GM21423 (cell line): ENCODE measurements at regions not wholly inside any gene's neighbourhood (a gene's known extent, or its start where the extent isn't known, plus 50 kb on each side); places are given as distances from the start of the nearest gene placed in this dataset.

Experiments used
- ATAC-seq: cut with Tn5 transposase; IDR thresholded peaks from one replicate; pipeline ENCODE4 v1.9.1; 2021; ENCODE audit warnings: mild to moderate bottlenecking, moderate library complexity; ENCODE audit not compliant: unreplicated experiment

DNA sequence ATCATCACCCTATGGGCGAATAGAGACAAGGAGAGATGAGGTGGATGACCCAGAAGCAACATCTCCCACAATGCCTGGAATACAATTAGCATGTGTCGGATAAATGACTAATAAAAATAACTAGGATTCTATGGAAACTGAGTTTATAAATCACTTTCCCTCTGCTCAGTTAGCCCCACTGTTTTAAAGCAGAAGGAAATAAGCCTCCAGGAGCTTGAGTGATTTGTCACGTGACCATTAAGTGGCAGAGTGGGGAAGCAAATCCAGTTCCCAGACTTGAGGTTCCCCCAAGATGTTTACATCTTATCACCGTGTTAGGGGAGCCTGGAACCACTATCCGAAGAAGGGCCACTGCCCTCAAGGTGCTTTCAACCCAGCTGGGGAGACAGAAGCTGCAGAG lies 136.5 kb upstream of the CCND2 start:
- ATAC-seq, result no peak

DNA sequence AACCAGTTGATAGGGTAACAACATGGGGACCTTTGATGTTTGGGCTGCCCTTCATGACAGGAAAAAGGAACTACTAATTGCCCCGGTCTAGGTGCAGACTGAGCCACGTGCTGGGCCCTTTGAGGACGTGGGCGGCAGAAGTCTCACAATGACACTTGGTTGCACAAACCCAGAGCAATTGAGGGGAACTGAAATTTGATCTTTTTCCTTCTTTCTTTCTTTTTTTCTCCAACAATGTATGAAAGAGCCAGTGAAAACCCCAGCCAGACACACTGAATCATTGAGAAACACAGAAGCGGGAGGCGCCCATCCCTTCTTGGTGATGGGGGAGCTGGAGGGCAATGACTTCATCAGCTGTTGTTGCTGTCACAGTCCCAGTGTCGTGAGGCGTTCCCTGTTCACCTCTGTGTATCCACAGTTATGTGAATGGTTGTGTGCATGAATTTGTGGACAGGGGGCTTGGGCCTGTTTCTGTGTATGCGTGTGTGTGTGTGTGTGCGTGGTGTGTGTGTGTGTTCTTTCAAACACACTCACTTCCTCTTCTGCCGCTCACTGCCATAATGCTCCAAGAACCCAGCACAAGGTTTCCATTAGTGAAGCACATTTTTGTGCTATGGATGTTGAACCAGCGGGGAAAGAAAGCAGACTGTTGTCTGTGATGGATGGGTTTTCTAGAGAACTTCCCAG lies 137.5 kb upstream of the CCND2 start:
- peak; percentile 65 for ATAC-seq

DNA sequence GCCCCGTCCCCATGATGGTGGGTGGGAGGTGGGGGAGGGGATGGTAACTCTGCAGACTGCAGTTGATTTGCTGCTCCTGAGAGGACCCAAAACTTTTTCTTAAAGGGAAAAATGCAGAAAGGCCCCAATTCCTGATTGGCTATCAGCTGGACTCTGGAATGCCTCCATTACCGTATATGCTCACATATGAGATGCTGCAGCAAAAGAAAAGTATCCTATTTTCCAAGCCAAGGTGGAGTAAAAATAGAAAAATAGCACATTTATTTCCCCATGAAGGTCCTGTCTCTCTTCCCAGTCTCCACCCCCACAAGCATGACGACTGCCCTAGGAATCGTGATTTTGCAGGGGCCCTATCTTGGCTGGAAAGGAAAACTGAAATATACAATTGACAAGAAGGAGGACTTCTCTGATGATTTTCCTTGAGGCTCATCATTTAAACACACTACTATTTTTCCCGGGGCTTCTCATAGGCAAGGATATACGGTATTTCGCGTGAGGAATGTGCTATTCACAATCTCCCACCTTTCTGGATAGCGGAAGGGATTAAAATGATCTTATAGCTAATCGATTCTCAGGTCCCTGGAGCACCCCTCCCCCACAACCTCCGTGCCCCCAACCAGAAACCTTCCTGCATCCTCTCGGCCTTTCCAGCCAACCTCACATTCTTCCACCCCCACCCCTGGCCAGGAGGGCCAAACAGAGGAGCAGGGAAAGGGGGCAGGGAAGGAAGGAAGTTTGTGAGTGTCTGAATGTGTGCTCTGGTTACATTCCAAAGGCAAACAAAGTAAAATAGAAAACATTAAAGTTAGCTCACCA lies 138.9 kb upstream of the CCND2 start:
- ATAC-seq, result no peak

DNA sequence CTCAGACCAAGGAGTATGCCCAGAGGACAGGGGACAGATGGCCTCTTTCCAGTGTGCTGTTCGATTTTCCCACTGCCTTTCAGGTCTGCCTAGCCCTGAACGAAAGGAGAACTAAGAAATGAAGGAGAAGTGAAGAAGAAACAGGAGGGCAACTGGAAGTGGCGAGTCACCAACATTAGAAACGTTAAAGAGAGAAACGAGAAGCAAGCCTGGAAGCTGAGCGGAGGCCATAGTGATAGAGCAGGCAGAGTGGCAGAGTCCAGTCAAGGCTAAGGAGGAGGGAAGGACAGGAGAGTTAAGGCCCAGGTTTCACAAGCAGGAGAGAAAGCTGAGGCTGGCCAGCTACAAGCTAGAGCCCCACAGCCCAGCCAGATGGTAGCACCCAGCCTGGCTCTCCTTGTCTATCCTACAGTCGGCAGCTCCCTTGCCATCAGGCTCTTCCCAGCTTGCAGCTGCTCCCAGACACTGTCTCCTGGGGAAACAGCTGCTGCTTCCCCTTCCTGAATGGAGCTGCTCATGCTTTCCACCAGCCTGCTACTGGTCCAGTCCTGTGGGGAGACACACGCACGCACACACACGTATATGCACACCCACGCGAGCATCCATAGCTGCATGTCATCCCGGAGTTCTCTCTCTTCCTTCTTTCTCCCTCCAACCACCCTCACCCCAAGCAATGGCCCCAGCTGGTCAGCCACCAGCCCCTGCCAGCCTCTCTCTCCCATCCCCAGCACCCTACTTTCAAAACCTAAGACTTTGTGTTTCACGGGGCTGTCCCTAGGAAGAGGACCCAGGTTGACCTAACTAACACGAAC lies 139.7 kb upstream of the CCND2 start:
- ATAC-seq, result no peak

DNA sequence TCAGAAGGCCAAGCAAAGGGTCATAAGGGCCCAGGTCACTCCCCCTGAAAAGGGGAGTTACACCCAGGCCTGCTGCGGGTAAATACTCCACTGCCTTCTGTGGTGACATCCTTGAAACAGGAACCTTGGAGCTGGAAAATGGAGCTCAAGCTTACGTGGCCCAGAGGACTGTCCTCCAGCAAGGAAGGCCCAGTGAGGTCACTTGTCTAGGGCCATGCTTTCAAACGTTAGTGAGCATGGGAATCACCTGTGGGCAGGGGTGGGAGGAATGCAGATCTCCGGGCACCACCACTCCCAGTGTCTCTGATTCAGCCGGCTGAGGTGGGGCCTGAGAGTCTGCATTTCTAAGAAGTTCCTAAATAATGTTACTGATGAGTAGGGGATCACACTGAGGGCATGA lies 140.5 kb upstream of the CCND2 start:
- ATAC-seq, result no peak

DNA sequence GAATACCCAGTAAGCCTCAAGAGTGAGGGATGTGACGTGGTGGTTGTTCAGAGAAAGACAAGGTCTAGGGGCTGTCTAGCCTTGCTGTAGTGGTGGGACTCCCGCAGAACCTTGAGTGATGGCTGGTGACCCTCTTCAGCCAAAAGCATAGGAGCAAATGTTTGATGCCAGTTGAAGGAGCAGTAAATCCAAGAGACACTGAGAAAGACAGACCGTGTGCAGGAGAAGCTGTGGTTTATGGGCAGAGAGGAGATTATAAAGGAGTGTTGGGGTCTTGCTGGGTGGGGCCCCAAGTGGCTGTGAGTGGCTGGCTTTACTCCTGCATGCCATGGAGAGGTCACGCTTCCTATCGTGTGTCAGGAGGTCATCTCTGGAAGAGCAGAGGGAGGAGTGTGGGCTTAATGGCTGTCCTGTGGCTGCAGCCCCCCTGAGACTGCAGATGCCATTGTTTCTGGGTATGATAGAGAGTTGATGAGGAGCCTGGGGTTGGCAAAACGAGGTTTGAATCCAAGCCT lies 152.0 kb upstream of the CCND2 start:
- no peak for ATAC-seq

DNA sequence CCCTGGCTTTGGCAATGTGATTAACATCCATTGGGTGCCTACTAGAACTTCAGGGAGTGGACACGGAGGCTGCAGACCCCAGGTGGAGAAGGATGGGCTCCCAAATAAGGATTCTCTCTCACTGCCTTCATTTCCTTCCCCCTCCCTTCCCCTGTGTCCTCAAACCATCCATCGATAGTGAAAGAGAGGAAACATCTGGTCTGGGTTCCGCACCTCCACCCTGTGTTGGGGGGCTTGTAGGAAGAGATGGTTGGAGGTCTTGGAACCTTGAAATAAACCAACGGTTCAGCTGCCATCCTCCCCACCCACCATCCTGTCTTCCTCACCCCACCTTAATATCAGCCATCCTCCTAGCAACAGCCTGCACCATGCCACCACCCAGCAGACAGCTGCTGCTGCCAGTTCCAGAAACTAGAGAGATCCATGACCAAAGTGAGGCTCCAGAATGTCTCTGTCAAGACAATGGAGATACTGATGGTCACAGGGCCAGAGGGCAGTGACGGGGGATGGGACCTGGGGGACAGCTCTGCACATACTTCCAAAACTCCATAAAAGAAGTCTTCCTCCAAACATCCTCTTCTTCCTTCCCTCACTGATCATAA lies 153.1 kb upstream of the CCND2 start:
- ATAC-seq, result no peak

DNA sequence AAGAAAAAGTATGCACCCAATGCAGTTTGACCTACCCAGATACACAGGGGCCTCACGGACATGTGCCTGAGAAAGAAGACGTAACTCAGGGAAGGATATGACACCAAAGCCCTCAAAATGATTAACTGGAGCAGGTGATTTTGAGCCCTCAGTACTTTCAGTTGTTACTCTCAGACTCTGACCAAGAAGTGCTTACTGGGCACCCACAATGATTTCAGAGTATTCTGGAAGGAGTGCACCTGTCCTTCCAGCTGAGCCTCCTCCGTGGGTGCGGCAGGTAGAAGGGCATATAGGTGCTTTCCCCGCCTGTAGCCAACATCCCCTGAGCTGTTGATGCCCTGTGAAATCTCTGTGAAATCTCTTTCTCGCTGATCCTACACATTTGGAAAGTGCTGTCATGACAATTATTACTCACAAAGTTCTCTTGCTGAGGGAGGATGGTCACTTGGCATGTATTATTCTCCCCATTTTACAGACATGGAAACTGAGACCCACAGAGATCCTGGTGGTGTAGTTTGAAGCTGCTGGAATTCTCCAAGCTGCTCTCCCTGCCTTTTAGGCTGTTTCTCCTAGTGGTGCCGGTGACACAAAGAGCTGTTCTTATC lies 154.3 kb upstream of the CCND2 start:
- peak; percentile 71 for ATAC-seq

DNA sequence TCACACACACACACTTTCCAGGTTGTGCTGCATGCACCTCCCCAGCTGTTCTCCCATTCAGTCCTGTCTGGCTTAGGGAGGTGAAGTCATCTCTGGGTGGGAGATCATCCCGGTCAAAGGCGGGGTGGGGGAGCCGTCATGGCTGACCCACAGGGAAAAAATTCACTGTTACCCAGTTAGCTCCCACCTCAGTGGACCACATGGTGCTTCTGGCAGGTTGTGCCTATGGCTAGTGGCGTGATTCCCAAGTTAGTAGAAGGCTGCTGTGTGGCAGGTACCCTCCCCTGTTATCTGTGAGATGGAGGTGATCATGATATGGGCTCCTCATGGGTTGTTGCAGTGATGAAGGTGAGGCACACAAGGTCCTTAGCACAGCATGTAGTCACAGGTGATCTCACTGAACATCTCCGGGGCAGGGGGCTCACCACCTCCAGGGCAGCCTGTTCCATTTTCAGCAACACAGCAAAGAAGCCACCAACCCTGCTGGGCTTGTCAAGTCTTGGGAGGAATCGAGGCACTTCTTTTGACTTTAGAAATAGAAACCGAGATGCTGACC lies 154.9 kb upstream of the CCND2 start:
- ATAC-seq, result peak; percentile 6

DNA sequence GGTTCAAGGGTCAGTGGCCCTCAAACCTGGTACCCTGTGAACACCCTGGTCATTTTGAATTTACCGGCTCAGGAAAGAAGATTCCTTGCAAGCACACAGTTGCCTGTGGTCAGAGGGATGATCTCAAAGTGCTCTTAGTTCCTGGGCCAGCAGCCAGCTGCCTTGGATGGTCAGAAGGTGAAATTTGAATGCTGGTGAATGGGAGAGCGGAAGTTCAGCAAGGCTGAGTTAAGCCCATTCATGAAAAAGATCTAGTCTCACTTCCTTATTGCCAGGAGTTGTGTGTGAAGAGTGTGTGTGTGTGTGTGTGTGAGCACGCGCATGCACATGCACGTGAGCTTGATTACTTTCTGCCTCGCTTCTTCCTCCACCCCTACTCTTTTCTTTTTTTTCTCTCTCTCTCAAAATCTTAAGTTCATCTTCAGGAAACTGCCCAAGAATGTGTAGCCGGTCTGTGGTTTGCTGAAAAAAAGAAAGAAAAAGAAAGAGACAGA lies 155.5 kb upstream of the CCND2 start:
- peak; percentile 46 for ATAC-seq

DNA sequence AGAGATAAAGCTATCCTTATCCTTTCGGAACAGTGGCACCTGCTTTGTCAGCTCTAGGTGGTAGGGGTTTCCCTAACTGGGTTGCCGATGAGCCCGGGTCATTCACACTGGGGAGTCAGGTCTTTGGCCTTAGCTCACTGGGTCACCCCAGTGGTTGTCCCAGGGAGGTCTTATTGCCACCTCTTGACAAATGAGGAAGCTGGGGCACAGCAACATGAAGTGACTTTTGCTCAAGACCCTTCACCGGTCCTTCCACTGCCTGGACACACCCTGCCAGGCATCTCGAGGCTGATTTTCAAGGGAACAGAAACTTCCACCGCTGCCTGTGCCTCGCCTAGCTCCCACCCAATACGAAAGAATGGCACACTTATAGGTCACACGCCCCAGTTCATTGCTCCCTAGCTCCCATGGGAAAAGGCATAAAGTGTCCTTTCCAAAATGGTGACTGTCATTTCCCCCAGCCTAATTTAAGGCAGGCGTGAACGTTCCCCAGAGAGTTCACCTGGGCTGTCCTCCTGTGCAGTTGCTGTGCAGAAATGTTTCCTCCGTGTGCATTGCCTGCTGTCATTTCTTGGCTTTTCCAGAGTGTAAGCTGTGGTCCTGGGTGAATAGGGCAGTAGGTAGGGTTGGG lies 156.1 kb upstream of the CCND2 start:
- ATAC-seq, result no peak

DNA sequence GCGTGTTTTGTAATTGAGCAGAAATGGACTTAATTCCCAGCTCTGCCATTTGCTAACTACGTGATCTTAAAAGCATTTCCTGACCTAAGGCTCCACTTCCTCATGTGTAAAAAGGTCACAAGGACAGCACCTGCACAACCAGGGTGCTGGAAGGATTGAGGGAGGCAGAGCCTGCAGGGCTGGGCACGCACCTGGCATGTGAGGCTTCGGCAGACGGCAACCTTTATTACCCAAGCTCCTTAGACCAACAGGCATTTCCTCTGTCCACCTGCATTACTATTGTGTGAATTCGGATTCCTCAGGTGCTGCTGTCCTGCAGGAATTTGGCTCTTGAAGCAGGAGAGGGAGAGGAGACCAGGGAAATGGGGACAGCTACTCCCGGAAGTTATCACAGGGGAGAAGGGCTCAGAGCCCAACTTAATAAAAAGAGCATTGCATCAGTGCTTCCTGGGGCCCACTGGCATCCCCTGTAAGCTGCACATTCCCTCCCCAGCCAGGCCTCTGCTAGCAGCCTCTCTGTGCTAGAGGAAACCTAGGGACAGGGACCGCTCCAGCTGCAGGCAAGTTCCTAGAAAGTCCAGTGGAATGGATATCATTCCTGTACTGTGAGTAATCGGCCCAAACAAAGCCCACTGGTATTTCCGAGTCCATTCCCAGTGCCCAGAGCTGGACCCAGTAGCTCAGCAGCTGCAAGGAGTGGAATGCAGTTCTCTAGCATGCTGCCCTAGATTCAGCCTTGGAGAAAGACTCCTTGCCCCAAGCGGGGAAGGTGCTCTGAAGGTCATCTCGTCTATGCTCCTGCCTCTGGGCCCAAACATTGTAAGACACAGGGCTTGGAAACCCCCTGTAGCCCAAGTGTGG lies 157.1 kb upstream of the CCND2 start:
- no peak for ATAC-seq

DNA sequence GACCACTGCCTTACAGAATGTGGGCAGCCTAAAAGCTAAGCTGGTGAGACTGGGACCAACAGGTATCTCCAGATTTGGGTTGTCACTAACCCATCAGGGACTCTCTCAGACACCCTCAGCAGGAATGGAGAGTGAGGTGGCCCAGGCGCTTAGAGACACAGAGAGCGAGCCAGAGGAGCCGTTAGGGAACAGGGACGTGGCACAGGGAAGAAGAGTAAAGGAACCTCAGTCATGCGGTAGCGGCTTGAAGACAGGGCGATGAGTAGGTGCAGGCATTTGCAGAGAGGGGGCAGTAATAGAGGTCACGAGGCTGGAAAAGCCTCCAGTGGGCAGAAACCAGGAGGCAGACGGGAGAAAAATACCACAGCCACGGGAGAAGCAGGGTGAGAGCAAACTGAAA lies 158.0 kb upstream of the CCND2 start:
- no peak for ATAC-seq

DNA sequence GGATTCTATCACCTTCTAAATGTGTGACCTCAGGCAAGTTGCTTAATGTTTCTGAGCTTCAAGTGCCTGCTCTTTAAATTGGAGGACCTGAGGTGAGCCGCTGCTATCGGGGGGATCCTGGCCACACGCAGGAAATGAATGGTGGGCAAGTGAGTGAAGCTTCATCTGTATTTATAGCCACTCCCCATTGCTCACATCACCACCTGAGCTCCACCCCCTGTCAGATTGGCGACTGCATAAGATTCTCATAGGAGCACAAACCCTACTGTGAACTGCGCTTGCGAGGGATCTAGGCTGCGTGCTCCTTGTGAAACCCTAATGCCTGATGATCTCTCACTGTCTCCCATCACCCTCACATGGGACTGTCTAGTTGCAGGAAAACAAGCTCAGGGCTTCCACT lies 158.6 kb upstream of the CCND2 start:
- ATAC-seq, result no peak

DNA sequence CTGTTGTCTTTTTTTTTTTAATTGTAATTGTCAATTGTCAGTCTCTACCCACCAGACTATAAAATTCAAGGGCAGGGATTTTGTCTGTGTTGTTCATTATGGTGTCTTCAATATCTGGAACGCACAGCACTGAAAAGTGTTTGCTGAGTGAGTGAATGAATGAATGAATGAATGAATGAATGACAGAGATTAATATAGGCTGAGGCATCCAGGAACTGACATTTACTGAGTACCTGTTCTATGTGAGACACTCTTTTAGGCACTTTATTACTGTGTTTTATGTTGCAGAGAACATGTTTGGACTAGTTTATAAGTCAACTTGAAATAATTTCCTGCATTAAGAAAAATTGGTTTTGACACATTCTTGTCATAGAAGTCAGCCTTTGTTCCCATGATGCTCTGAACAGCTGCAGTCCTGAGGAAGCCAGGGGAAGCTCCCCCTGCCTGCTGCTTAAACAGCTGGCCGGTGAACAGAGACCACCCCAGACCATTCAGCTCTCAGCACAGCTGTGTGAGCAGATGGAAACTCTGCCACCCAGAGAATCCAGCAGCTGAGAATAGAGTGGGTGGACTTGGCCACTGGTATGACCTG lies 160.7 kb upstream of the CCND2 start:
- no peak for ATAC-seq

DNA sequence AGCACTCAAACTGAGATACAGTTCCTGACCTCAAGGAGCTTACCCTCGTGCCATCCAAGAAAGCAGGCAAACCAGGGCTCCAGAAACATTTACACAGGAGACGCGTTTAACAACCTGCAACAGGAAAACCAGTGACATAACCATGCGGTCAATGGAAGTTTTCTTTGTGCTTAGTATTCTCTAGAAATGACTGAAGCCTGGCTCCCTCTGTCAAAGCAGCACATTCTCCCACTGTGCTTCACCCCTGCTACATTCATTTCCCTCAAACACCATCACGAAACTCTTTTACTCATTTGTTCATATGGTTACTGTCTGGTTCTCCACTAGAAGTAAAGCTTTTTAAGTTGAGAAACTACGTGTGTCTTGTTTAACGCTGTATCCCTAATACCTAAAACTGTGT lies 161.3 kb upstream of the CCND2 start:
- no peak for ATAC-seq

DNA sequence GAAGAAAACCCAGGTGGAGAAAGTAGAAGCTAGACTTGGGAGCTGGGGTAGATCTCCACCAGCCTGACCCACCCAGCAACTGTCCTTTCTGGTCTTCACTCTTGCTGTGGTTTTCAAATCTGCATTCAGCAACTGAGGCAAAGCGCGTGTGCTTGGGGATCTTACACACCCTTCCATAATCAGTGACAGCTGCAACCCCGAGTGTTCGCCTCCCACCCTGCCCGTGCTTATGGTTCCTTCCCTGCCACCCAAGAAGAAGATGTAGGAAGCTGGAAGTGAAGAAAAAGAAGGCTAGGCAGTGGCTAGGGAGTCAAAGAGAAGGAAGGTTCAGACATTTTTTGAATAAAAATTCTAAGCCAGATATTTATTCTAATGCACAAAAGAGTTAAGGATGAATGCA lies 162.6 kb upstream of the CCND2 start:
- no peak for ATAC-seq

DNA sequence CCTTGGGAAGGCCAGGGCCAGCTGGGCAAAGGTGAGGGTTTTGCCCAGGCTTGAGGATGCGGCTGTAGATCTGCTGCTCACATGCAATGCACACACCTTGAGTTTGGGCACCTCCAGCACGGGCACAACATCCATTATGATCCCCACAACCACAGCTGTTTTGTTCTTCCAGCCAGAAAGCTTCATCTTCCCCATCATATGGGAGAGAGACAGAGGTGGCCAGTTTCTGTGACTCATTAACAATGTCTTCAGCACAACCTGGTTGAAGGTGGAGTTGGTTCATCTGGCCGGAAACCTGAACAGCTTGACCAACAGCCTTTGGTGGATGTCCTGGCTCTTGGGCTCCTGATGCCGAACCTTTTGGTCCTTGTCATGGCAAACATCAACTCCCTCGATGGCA lies 163.7 kb upstream of the CCND2 start:
- ATAC-seq, result no peak
